ENCODE measurements at regions not wholly inside any gene's neighbourhood (a gene's known extent, or its start where the extent isn't known, plus 50 kb on each side); places are given as distances from the start of the nearest gene placed in this dataset.

GRCh38 chr16:85350973-85351372, 238.7 kb upstream of the CIBAR2 start:
- TF ChIP-seq CTCF (IDR thresholded peaks at IDR 0.05; ENCODE audit: insufficient read depth, low read depth, low read length), result no peak
- TF ChIP-seq EZH2 (IDR thresholded peaks at IDR 0.05; ENCODE audit: insufficient read depth, low read length), result no peak
